K562 (cell line): ENCODE measurements at regions not wholly inside any gene's neighbourhood (a gene's known extent, or its start where the extent isn't known, plus 50 kb on each side); places are given as distances from the start of the nearest gene placed in this dataset.

Experiments
- ATAC-seq: fragments of 200-7000 bp; cut with Tn5 transposase; 3 replicates; pipeline ENCODE4 v1.9.1; 2020; ENCODE audit warnings: moderate library complexity
- BruUV-seq: library from RNA; stranded (reverse); fragments of 400-500 nt; replicated peaks from 2 replicates; lab custom pipeline; 2021; lab: Mats Ljungman, UMichigan
- CTCF ChIA-PET: fragments of 300-600 bp; formaldehyde crosslinking; extraction: SDS; loops from one replicate; lab custom pipeline; 2021; ENCODE audit warnings: low intra/inter-chr PET ratio; lab: Yijun Ruan, JAX
- POLR2A ChIA-PET: fragments of 300-600, 350-650 bp; sonication (Branson Sonifier 250); formaldehyde crosslinking; extraction: SDS; loops from one replicate; lab custom pipeline; 2021; ENCODE audit warnings: antibody characterized with exemption, inconsistent platforms; lab: Yijun Ruan, JAX
- DNase-seq, 4 experiments: peaks; one replicate each; pipeline versions ENCODE4 v3.0.0 to v3.0.0-alpha.2; 2011 to 2018; ENCODE audit warnings: low spot score in 3 of 4, mixed read lengths in 3 of 4; ENCODE audit errors: extremely low read depth in 1 of 4
- FAIRE-seq: peaks from 2 replicates; lab custom pipeline; 2011; peaks lifted over from hg19 to GRCh38; lab: Jason Lieb, UNC
- H2AFZ ChIP-seq: 2 replicates; pipeline ENCODE4 v1.6.0; 2011; ENCODE audit warnings: low read depth, low read length, control low read depth, inconsistent platforms
- H3K27ac ChIP-seq: fragments of 200-600 bp; 3 replicates; pipeline ENCODE4 v1.8.0; 2011; ENCODE audit warnings: low read depth, mild to moderate bottlenecking, control low read depth, inconsistent platforms, low read length, moderate library complexity, mixed read lengths; ENCODE audit errors: extremely low read depth
- H3K27me3 ChIP-seq, 2 experiments: fragments of 300-600 bp in 1 of 2; 2 replicates in 1 of 2; 3 replicates in 1 of 2; pipeline versions ENCODE4 v1.6.0 to v1.8.0; 2011; ENCODE audit warnings: inconsistent platforms in 2 of 2, low read length in 2 of 2, mild to moderate bottlenecking in 1 of 2, mixed read lengths in 1 of 2, moderate library complexity in 1 of 2; ENCODE audit not compliant: control insufficient read depth in 2 of 2, insufficient read depth in 2 of 2
- H3K36me3 ChIP-seq: fragments of 300-600 bp; 3 replicates; pipeline ENCODE4 v1.8.0; 2011; ENCODE audit warnings: mild to moderate bottlenecking, low read length, inconsistent platforms; ENCODE audit not compliant: control insufficient read depth, insufficient read depth
- H3K4me1 ChIP-seq, 2 experiments: fragments of 200-600 bp in 1 of 2; replicated peaks in 1 of 2; 2 replicates in 1 of 2; 3 replicates in 1 of 2; pipeline versions ENCODE4 v1.5.1 to v1.8.0; 2011; ENCODE audit warnings: inconsistent platforms in 2 of 2, low read length in 2 of 2, mild to moderate bottlenecking in 1 of 2, mixed read lengths in 1 of 2, moderate library complexity in 1 of 2; ENCODE audit not compliant: control insufficient read depth in 2 of 2, insufficient read depth in 2 of 2
- H3K4me2 ChIP-seq: 2 replicates; pipeline ENCODE4 v1.6.1; 2011; ENCODE audit warnings: low read length, control low read depth, inconsistent platforms, mixed read lengths; ENCODE audit not compliant: insufficient read depth
- H3K4me3 ChIP-seq: fragments of 200-600 bp; sonication (generic), shearing (Covaris generic); 2 replicates; pipeline ENCODE4 v1.5.1; 2016; ENCODE audit warnings: control low read depth, inconsistent platforms
- H3K79me2 ChIP-seq: fragments of 200-600 bp; 3 replicates; pipeline ENCODE4 v1.8.0; 2011; ENCODE audit warnings: low read length, inconsistent platforms; ENCODE audit not compliant: control insufficient read depth, insufficient read depth
- H3K9ac ChIP-seq, 2 experiments: 2 replicates each; pipeline versions ENCODE4 v1.6.0 to v1.6.1; 2011; ENCODE audit warnings: low read depth in 2 of 2, low read length in 2 of 2, control low read depth in 1 of 2, inconsistent platforms in 1 of 2, mild to moderate bottlenecking in 1 of 2, mixed read lengths in 1 of 2; ENCODE audit not compliant: insufficient read depth in 1 of 2
- H3K9me1 ChIP-seq: one replicate; pipeline ENCODE4 v1.6.0; 2011; ENCODE audit warnings: inconsistent platforms, mild to moderate bottlenecking, low read length, moderate library complexity; ENCODE audit not compliant: control insufficient read depth, insufficient read depth
- H3K9me3 ChIP-seq: replicated peaks from 2 replicates; pipeline ENCODE4 v1.5.1; 2011; ENCODE audit warnings: low read depth, low read length, inconsistent platforms; ENCODE audit not compliant: control insufficient read depth, insufficient read depth
- H4K20me1 ChIP-seq: replicated peaks from 2 replicates; pipeline ENCODE4 v1.6.1; 2011; ENCODE audit warnings: low read length, inconsistent platforms, mixed read lengths; ENCODE audit not compliant: control insufficient read depth, insufficient read depth
- EP400 ChIP-seq: fragments of 450-650 bp; IDR thresholded peaks from 2 replicates; pipeline ENCODE4 v1.6.1; 2017; ENCODE audit warnings: antibody characterized with exemption, mild to moderate bottlenecking, moderate library complexity
- FOSL1 ChIP-seq: fragments of 200-800 bp; sonication (Bioruptor generic); conservative IDR thresholded peaks from 2 replicates; pipeline ENCODE4 v1.6.1; 2016; ENCODE audit warnings: missing genetic modification characterization, missing compliant biosample characterization
- FOXK2 ChIP-seq, 2 experiments: fragments of 450-650 bp; IDR thresholded peaks in 1 of 2; conservative IDR thresholded peaks in 1 of 2; 2 replicates each; pipeline ENCODE4 v1.6.1; 2016; ENCODE audit warnings: low read depth in 2 of 2, mild to moderate bottlenecking in 1 of 2
- IRF9 ChIP-seq: fragments of 450-650 bp; IDR thresholded peaks from 2 replicates; pipeline ENCODE4 v1.6.1; 2016; ENCODE audit warnings: missing biosample characterization, missing genetic modification characterization
- MBD2 ChIP-seq: sonication (generic); IDR thresholded peaks from 2 replicates; pipeline ENCODE4 v1.6.1; 2016; ENCODE audit warnings: low read depth, borderline replicate concordance
- MXD1 ChIP-seq: fragments of 250-450 bp; sonication (Bioruptor Pico); IDR thresholded peaks from 2 replicates; pipeline ENCODE4 v1.8.0; 2021; ENCODE audit warnings: borderline replicate concordance, mild to moderate bottlenecking, moderate library complexity; ENCODE audit not compliant: poor library complexity, severe bottlenecking
- PHF21A ChIP-seq: fragments of 450-650 bp; IDR thresholded peaks from 2 replicates; pipeline ENCODE4 v1.6.1; 2017; ENCODE audit warnings: low read depth, borderline replicate concordance
- RBFOX2 ChIP-seq: fragments of 200-400 bp; formaldehyde crosslinking; IDR thresholded peaks from 2 replicates; pipeline ENCODE4 v1.6.1; 2017; ENCODE audit warnings: low read depth, mild to moderate bottlenecking, low read length, moderate library complexity
- RBM14 ChIP-seq: fragments of 200-400 bp; formaldehyde crosslinking; IDR thresholded peaks from 2 replicates; pipeline ENCODE4 v1.6.1; 2018; ENCODE audit warnings: low read depth, mild to moderate bottlenecking, low read length, moderate library complexity, borderline replicate concordance; ENCODE audit not compliant: insufficient read depth
- TCF7L2 ChIP-seq: fragments of 150-350 bp; IDR thresholded peaks from 2 replicates; pipeline ENCODE4 v1.6.1; 2016; ENCODE audit warnings: low read depth, mild to moderate bottlenecking, low read length, moderate library complexity
- TEAD4 ChIP-seq, 2 experiments: sonication (generic) in 1 of 2; formaldehyde crosslinking in 1 of 2; IDR thresholded peaks; 2 replicates each; pipeline versions ENCODE4 v1.6.1 to v1.8.0; 2012 to 2022; ENCODE audit warnings: borderline replicate concordance in 1 of 2, inconsistent platforms in 1 of 2, low read length in 1 of 2, mild to moderate bottlenecking in 1 of 2, missing genetic modification reagents in 1 of 2
- ZNF311 ChIP-seq: fragments of 250-450 bp; sonication (Bioruptor Pico); IDR thresholded peaks from 2 replicates; pipeline ENCODE4 v1.4.0; 2020; ENCODE audit warnings: mild to moderate bottlenecking, moderate library complexity
- ZNF551 ChIP-seq: fragments of 250-450 bp; sonication (Bioruptor Pico); IDR thresholded peaks from 2 replicates; pipeline ENCODE4 v1.5.0; 2021; ENCODE audit warnings: mild to moderate bottlenecking, moderate library complexity
- WGBS: fragments of 100-300 bp; shearing (Covaris generic); methylation state at CpG from one replicate; pipeline ENCODE4 v1.1.6; 2016; ENCODE audit warnings: low coverage, mixed read lengths; ENCODE audit not compliant: insufficient coverage; ENCODE audit errors: missing lambda C conversion rate; 5-methylcytosine and 5-hydroxymethylcytosine counted together
- in situ Hi-C: fragments of 300-500 bp; cut with MboI; formaldehyde crosslinking; loops from 4 replicates; pipeline ENCODE4 v1.15.0; 2018; ENCODE audit warnings: inconsistent platforms, mixed read lengths
- intact Hi-C: fragments of 100-400 bp; cut with micrococcal nuclease; formaldehyde crosslinking; loops from 2 replicates; pipeline ENCODE4 v1.14.2; 2022

- intact Hi-C loops (no loop called here), in situ Hi-C loops (no loop called here)
- FAIRE-seq (no peak), ATAC-seq (no peak), DNase-seq (no peak)
- H3K27ac ChIP-seq = no peak overlapping the region
- no peaks in the 10 kb centered on the region for H3K9me3 ChIP-seq
- H2AFZ ChIP-seq = no peak overlapping the region
- POLR2A ChIA-PET = interaction anchor here (0.6 kb wide), 1 partner anchor 40 kb away, joined by 3 read pairs; no protein-coding TSS in a partner anchor
- 0% methylated on average over 4 of the region's 4 CpGs for WGBS
- H3K79me2 ChIP-seq = no peaks in the 10 kb centered on the region
- no peaks in the 10 kb centered on the region for H3K4me1 ChIP-seq
- TF ChIP-seq RBFOX2 (no peak), ZNF551 (CRISPR knock-in tag) (no peak), EP400 (no peak), IRF9 (tag) (no peak)
- H3K9ac ChIP-seq = no peak overlapping the region
- no peaks in the 10 kb centered on the region for H3K9me1 ChIP-seq
- no peaks in the 10 kb centered on the region for H4K20me1 ChIP-seq
- BruUV-seq = no TSS peak
- no peaks in the 10 kb centered on the region for H3K36me3 ChIP-seq
- H3K27me3 ChIP-seq = no peaks in the 10 kb centered on the region
- H3K4me2 ChIP-seq = no peak overlapping the region
- no peak overlapping the region for H3K4me3 ChIP-seq
- CTCF ChIA-PET = no interaction called here
These were observed 613.2 kb upstream of the NOX3 start for GRCh38 chr6:156068881-156069280.

- H3K79me2 ChIP-seq = no peaks in the 10 kb centered on the region
- H3K4me2 ChIP-seq = no peak overlapping the region
- ATAC-seq (no peak), FAIRE-seq (no peak), DNase-seq (no peak)
- intact Hi-C loops = no loop called here
- no peaks in the 10 kb centered on the region for H3K9me3 ChIP-seq
- POLR2A ChIA-PET = interaction anchor here (0.8 kb wide), 1 partner anchor 240 kb away, joined by 5 read pairs; no protein-coding TSS in a partner anchor
- no peak overlapping the region for H3K9ac ChIP-seq
- no peaks in the 10 kb centered on the region for H3K27me3 ChIP-seq
- no peak overlapping the region for H3K4me3 ChIP-seq
- CTCF ChIA-PET = no interaction called here
- TF ChIP-seq ZNF311 (CRISPR knock-in tag) = no peak
- no peak for TF ChIP-seq TEAD4 (IDR thresholded peaks at IDR 0.05; ENCODE audit: low read length)
- no peak for TF ChIP-seq TEAD4 (CRISPR knock-in tag; IDR thresholded peaks at IDR 0.05; ENCODE audit: borderline replicate concordance)
- no peak for TF ChIP-seq PHF21A
- TF ChIP-seq FOXK2 (conservative IDR thresholded peaks at IDR 0.05 in 1 of 2, IDR thresholded peaks at IDR 0.05 in 1 of 2; ENCODE audit: low read depth in 2 of 2) = no peak
- TF ChIP-seq FOSL1 = no peak
- TF ChIP-seq RBM14 = no peak
- no peak for TF ChIP-seq MXD1
- no peak for TF ChIP-seq TCF7L2
- TF ChIP-seq MBD2 = no peak
- H3K9me1 ChIP-seq = no peaks in the 10 kb centered on the region
- no peak overlapping the region for H2AFZ ChIP-seq
- WGBS = 0% methylated on average over 3 of the region's 3 CpGs
- in situ Hi-C loops = no loop called here
- no peaks in the 10 kb centered on the region for H3K4me1 ChIP-seq
- H4K20me1 ChIP-seq = no peaks in the 10 kb centered on the region
- no peaks in the 10 kb centered on the region for H3K36me3 ChIP-seq
- no peak overlapping the region for H3K27ac ChIP-seq
- no TSS peak for BruUV-seq
These were observed 610.2 kb upstream of the NOX3 start for GRCh38 chr6:156065849-156066248.
